Femur (tissue), 1 donor: ENCODE measurements at regions not wholly inside any gene's neighbourhood (a gene's known extent, or its start where the extent isn't known, plus 50 kb on each side); places are given as distances from the start of the nearest gene placed in this dataset.

Source experiments
- DNase-seq: peaks from one replicate; pipeline ENCODE4 v3.0.0-alpha.2; 2017

DNA sequence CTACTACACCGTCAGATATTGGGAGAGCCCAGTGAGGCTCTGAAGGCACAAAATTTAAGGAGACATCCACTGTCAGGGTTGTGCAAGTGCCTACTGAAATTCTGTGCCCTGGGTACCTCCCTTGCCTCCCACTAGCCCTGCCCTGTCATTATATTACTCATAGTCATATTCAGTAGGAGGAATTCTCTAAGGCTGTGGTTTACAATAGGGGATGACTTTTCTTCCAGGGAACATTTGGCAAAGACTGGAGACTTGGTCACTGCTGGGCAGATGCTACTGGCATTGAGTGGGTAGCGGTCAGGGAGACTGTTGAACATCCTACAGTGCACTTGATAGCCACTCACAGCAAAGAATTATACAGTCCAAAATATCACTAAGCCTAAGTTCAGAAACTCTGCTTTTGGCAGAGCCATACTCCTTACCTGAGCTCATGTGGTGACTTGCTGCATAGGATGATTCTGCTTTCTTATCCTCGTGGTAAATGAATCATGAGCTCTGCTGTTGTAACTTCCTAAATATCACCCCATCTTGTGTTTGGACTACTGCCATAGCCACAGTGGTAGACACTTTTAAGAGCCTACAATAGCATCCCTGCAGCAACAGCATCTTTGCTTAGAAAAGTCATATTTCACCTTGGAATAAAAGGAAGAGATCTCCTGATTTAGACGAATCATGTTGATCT lies 563.4 kb upstream of the PLXNA2 start:
- no peak for DNase-seq

- no peak for DNase-seq
Measured at GRCh38 chr1:208808301-208808700, 564.1 kb upstream of the PLXNA2 start.

DNA sequence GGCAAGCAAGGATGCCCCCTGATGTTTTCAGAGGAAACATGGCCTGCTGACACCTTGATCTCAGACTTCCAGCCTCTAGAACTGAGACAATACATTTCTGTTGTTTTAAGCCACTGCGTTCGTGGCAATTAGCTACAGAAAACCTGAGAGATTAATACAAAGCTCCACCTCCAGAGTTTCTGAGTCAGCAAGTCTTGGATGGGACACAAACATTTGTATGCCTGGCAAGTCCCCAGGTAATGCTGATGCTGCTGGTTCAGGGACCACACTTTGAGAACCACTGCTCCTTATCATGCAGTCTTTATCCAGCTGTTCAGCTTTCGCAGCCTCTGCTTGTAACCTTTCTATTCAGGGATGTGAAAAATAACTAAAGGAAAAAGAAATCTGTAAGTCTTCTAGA lies 565.7 kb upstream of the PLXNA2 start:
- DNase-seq: no peak

DNA sequence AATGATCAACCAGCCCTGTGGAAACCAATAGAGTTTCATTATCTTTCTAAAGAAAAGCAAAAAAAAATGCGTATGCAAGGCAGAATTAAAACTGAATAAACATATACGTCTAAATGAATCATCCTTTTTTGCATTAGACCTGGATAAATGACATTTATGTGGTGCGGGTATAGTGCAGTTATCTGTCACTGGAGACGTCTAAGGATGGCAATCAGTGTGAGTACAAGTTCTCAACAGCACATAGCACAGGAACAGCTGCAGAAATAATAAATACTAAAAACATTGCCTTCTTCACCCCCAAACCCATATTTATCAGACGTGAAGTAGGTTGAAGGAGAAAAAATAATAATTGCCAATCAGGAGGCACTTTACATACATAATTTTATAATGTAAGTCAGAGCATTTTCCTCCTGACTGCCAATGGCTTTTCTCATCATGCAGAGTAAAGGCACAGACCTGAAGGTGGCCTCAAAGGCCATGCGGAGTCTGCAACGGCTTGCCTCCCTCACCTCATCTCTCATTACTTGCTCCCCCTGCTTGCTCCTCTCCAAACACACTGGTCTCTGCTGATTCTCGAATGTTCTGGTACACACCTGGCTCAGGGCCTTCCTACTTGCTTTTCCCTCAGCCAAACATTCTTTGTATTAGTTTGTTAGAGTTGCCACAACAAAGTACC lies 574.7 kb upstream of the PLXNA2 start:
- no peak for DNase-seq

GRCh38 chr1:208820580-208821212 lies 576.5 kb upstream of the PLXNA2 start:
- no peak for DNase-seq

- DNase-seq: no peak
Measured at GRCh38 chr1:208821939-208822338, 577.8 kb upstream of the PLXNA2 start.

DNA sequence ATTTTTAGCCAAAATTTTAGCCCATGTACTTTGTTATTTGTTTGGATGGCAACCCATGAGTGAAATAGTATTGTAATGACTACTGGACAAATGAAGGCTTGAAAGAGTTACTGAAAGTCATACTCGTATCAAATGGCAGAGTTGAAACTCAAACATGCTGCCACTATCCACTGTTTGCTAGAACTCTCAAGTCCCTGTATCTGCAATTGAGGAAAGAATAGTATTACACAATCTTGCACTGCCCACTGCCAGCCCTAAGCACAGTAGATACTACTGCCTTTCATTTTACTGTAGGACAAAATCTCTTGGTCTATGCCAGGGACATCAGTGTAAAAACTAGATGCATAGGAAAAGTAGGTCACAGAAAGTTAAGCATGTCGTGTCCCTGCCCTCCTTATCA lies 581.1 kb upstream of the PLXNA2 start:
- no peak for DNase-seq

DNA sequence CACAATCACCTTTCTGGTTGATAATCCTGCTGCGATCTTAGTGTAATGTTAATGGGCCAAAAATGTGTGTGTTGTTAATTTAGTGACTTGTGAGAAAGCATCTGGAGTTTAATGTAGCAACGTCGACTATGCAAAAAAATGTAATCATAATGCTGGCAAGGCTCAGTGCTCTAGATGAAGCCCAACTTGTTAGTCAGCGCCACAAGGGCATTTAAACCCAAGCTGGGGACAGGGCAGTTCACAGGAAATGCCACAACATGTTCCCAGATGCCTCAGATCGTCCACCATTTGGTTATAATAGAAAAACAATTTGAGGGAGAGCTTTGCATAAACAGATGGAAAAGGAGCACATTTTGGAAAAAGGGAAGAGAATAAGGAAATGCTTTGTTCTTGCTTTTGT lies 585.4 kb upstream of the PLXNA2 start:
- DNase-seq: no peak

- DNase-seq: no peak
Measured at GRCh38 chr1:208834381-208835096, 590.4 kb upstream of the PLXNA2 start.

DNA sequence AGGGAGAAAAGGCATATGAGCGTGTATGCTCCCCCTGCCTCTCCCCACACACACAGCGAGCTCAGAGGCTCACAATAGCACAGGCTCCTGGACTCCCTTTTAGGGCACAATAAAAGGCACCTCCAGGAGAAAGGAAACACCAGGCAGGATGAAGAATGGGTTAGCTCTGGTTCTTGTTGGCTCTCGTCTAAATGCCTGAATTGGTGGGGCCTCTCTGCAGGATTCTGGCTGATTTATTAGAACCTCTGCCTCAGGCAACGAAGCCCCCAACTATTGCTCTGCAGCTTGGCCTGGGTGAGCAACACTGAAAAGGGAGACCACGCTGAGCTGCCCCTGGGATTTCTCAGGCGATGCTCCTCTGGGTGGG lies 590.9 kb upstream of the PLXNA2 start:
- no peak for DNase-seq

- no peak for DNase-seq
Measured at GRCh38 chr1:208835781-208836180, 591.6 kb upstream of the PLXNA2 start.

GRCh38 chr1:208837242-208837641 lies 593.1 kb upstream of the PLXNA2 start:
- DNase-seq: no peak

- DNase-seq: no peak
Measured at GRCh38 chr1:208841436-208841835, 597.3 kb upstream of the PLXNA2 start.

GRCh38 chr1:208842451-208842850 lies 598.3 kb upstream of the PLXNA2 start:
- no peak for DNase-seq

DNA sequence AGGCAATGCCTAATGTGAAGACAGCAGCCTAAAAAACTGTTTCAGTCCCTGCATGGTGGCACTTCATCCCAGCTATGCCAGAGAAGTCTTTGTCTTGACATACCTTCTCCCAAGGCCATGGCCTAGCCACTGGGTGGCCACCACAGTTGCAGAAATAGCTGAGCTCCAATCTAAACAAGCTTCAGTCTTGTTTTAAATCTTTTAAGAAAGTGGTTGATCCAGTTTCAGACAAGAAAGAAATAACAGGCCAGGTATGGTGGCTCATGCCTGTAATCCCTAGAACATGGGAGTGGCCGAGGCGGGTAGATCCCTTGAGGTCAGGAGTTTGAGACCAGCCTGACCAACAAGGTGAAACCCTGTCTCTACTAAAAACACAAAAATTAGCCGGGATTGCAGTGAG lies 600.0 kb upstream of the PLXNA2 start:
- no peak for DNase-seq

GRCh38 chr1:208848854-208849253 lies 604.7 kb upstream of the PLXNA2 start:
- no peak for DNase-seq

DNA sequence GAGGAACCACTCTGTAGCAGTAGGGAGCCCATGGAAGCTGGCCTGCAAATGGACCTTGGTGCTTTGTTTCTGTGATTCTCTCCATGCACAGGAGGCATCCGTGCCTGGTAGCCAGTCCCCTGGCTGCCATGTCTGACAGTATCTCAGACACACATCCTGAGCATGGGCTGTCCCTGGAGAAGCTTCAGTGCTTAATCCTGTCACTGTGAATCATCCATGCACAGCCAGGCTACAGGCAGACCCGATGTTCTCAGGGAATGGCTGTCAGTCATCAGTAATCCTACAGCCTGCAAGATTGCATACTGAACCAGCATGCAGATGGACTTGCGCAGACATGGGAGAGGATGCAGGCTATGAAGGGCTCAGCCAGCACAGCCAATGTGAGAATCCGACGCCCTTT lies 606.3 kb upstream of the PLXNA2 start:
- DNase-seq: no peak

DNA sequence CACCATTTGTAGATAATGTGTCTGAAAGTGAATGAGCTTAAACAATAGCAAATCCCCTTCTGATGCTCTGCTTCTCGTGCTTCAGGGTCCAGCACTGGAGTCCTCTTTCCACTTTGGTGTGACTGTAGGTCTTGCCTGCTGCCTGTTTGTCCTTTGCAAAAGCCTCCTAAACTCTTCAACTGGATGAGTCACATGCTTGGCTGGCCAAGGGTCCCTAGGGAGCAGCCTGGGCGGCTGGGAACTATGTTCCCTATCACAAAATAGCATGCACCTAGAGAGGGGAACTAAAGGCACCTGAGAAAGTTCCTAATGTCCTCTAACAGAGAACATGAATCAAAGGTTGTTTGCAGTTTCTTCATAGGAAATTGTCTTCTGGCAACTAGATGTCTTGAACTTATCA lies 607.2 kb upstream of the PLXNA2 start:
- no peak for DNase-seq

- no peak for DNase-seq
Measured at GRCh38 chr1:208852911-208853310, 608.7 kb upstream of the PLXNA2 start.

GRCh38 chr1:208855403-208855802 lies 611.2 kb upstream of the PLXNA2 start:
- DNase-seq: no peak

DNA sequence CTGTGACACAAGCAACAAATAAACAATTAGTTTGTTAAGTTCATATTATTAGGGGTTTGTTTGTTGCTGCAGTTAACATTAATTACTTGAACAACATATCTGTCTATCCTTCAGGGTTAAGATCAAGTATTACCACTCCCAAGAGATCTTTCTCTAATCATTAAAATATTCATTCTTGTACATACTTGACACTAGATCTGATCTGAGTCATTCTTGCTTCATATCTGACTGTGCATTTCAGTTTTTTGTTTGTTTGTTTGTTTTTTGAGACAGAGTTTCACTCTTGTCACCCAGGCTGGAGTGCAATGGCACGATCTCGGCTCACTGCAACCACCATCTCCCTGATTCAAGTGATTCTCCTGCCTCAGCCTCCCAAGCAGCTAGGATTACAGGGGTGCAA lies 613.3 kb upstream of the PLXNA2 start:
- DNase-seq: no peak

DNA sequence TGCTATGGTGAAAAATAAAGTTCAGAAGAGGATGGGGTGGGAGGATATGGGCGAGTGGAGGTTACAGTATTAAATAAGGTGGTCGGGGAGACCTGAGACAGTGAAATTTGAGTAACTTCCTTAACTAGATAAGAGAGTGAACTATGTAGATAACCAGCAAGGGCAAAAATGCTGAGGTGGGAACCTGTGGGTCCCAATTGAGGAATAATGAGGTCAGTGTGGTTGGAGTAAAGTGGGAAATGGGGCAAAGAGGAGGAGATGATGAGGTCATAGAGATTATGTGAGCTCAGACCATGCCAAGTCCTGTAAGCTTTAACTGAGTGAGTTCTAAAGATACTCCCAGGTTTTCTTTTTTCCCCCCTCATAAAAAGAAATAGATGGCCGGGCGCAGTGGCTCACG lies 614.6 kb upstream of the PLXNA2 start:
- no peak for DNase-seq

- no peak for DNase-seq
Measured at GRCh38 chr1:208864366-208864965, 620.3 kb upstream of the PLXNA2 start.
